Activated CD4-positive, alpha-beta memory T cell treated with anti-CD3 and anti-CD28 coated beads, Interleukin-2, amount 10 ng/mL, durations not matched to agents 7 days and 5 days (primary cell): ENCODE measurements at regions not wholly inside any gene's neighbourhood (a gene's known extent, or its start where the extent isn't known, plus 50 kb on each side); places are given as distances from the start of the nearest gene placed in this dataset.

ENCODE experiments used
- CTCF ChIA-PET: fragments of 350-600 bp; sonication (Branson Sonifier 250); formaldehyde crosslinking; loops from one replicate; lab custom pipeline; 2021; ENCODE audit warnings: antibody characterized with exemption, inconsistent platforms; lab: Charles Lee
- POLR2A ChIA-PET: fragments of 350-600 bp; sonication (Branson Sonifier 250); formaldehyde crosslinking; loops from one replicate; lab custom pipeline; 2021; ENCODE audit warnings: antibody characterized with exemption; lab: Charles Lee
- DNase-seq: peaks from one replicate; pipeline ENCODE4 v3.0.0-alpha.2; 2020
- H3K27ac Mint-ChIP-seq: one replicate; pipeline ENCODE4 v1.8.0; 2021; ENCODE audit warnings: mild to moderate bottlenecking, mixed read lengths
- H3K27me3 Mint-ChIP-seq: one replicate; pipeline ENCODE4 v1.8.0; 2021; ENCODE audit warnings: mixed read lengths
- H3K36me3 Mint-ChIP-seq: one replicate; pipeline ENCODE4 v1.8.0; 2021; ENCODE audit warnings: low read depth, mixed read lengths
- H3K4me1 Mint-ChIP-seq: one replicate; pipeline ENCODE4 v1.8.0; 2021; ENCODE audit warnings: mixed read lengths
- H3K4me3 Mint-ChIP-seq: one replicate; pipeline ENCODE4 v1.8.0; 2021; ENCODE audit warnings: mild to moderate bottlenecking, mixed read lengths
- H3K9me3 Mint-ChIP-seq: one replicate; pipeline ENCODE4 v1.8.0; 2021; ENCODE audit warnings: mixed read lengths

DNA sequence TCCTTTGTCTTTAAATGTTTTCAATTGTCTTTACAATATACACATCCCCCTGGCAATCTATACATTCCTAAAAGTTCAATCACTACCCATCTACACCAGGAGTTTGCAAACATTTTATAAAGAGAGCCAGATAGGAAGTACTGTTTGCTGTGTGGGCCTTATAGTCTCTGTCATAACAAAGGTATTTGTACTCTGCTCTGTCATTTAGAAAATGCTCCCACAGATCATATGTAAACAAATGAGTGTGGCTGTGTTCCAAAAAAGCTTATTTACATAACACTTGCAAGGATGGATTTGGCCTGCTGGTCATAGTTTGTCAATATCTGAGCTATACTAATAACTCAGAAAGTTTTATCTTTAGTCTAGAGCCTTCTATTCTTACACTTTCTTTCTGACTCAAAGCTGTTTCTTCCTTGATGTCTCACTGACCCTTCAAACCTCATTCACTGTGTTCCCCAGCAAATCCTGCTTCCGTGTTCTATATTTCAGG lies 511.9 kb downstream of the GBE1 start:
- no peak for DNase-seq
- no peak overlapping the region for H3K27ac Mint-ChIP-seq
- no peaks in the 10 kb centered on the region for H3K9me3 Mint-ChIP-seq
- ChIA-PET POLR2A (no interaction called here), CTCF (no interaction called here)
- no peaks in the 10 kb centered on the region for H3K36me3 Mint-ChIP-seq
- no peaks in the 10 kb centered on the region for H3K4me1 Mint-ChIP-seq
- no peaks in the 10 kb centered on the region for H3K27me3 Mint-ChIP-seq
- no peak overlapping the region for H3K4me3 Mint-ChIP-seq

DNA sequence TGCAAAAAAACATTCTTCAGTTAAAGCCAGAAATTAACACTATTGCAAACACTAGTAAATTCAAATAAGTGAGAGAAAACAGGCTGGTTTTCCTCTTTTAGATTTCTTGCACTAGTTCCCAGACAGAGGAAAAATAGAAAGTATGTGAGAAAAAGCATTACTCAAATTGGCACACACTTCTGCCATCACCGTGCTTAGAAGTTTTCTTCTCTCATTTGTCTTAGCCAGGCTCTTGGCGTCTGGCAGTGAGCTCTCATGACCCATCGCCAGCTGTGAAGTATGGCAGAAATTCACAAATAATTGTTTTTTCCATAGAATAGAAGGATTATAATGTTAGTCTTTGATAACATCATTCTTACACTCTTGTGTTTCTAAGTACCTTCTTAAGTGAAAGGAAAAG lies 515.9 kb downstream of the GBE1 start:
- CTCF ChIA-PET, result no interaction called here
- no peak for DNase-seq
- Mint-ChIP-seq H3K4me3 (no peak overlapping the region), H3K27me3 (no peaks in the 10 kb centered on the region), H3K4me1 (no peaks in the 10 kb centered on the region), H3K27ac (no peak overlapping the region), H3K36me3 (no peaks in the 10 kb centered on the region), H3K9me3 (no peaks in the 10 kb centered on the region)
- POLR2A ChIA-PET, result no interaction called here

DNA sequence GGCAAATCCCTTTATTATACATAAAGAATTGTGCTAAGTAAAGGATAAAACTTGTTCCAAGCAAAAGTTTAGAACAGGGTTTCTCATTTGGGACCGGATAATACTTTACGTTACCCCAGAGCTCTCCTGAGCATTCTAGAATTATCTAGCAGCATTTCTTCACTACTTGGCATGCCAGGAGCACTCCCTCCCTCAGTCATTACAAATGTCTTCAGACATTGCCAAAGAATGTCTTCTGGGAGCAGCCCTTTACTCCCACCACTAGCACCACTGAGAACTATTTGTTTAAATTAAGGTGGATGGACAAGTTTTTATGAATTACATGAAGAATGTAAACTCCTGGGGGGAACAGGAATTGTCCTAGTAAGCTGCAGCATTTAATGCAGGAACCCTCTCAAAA lies 516.4 kb downstream of the GBE1 start:
- Mint-ChIP-seq H3K4me3 (no peak overlapping the region), H3K36me3 (no peaks in the 10 kb centered on the region), H3K9me3 (no peaks in the 10 kb centered on the region), H3K4me1 (no peaks in the 10 kb centered on the region), H3K27me3 (no peaks in the 10 kb centered on the region), H3K27ac (no peak overlapping the region)
- CTCF ChIA-PET, result no interaction called here
- POLR2A ChIA-PET, result no interaction called here
- DNase-seq, result no peak

DNA sequence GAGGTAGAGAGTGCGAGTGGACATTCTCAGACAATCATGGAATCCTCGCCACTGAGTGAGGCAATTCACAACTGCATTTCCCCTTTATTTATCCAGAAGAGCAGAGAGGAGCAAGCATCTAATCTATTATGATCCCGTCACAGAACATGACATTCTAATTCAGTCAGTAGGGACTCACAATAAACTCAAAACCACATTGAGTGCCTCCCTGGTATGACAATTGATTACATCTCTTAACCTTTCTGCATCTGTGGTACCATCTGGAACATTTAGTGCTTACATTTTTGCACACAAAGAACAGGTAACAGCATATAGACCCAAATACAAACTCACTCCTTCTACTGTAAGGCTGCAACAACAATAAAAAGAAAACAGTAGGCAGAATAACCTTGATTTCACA lies 517.2 kb downstream of the GBE1 start:
- ChIA-PET POLR2A (no interaction called here), CTCF (no interaction called here)
- Mint-ChIP-seq H3K4me3 (no peak overlapping the region), H3K36me3 (no peaks in the 10 kb centered on the region), H3K27ac (no peak overlapping the region), H3K9me3 (no peaks in the 10 kb centered on the region), H3K4me1 (no peaks in the 10 kb centered on the region), H3K27me3 (no peaks in the 10 kb centered on the region)
- DNase-seq, result no peak

DNA sequence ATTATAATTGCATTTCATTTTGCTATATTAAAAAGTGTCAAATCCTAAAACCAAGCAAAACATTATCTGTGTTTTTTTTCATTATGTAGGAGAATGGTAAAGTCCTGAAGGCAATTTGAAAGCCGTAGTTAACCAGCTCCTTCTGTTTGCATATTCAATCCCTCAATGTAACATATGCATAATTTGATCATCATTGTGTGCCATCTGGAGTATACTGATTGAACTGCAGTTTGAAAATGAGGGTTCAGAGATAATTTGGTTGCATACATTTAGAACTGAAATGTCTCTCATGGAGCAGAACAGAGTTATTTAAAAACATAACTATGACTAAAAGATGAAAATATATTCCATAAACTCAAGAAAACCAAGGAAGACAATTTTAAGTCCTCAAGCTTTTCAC lies 518.6 kb downstream of the GBE1 start:
- ChIA-PET CTCF (no interaction called here), POLR2A (no interaction called here)
- no peak for DNase-seq
- Mint-ChIP-seq H3K27ac (no peak overlapping the region), H3K4me3 (no peak overlapping the region), H3K4me1 (no peaks in the 10 kb centered on the region), H3K36me3 (no peaks in the 10 kb centered on the region), H3K9me3 (peaks cover 1% of the 10 kb centered on the region), H3K27me3 (no peaks in the 10 kb centered on the region)

DNA sequence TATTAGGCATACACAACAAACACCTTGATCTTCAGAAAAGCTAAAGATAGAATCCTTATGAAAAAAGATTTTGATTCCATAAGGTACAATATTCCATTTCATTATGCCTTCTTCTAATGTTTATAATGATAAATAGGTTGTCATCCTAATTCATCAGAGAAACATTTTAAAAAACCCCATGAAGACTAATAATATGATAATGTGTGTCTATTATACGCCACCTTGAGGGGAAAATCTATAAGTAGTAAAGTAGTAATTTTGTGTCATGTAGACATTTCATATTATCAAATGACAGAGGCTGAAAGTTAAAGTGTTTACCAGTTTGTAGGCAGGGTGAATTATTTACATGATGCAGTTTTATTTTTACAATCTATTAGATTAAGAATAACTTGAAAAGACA lies 524.3 kb downstream of the GBE1 start:
- Mint-ChIP-seq H3K27me3 (no peaks in the 10 kb centered on the region), H3K9me3 (peaks cover 5% of the 10 kb centered on the region), H3K36me3 (no peaks in the 10 kb centered on the region), H3K4me1 (no peaks in the 10 kb centered on the region), H3K4me3 (no peak overlapping the region), H3K27ac (no peak overlapping the region)
- no peak for DNase-seq
- POLR2A ChIA-PET, result no interaction called here
- CTCF ChIA-PET, result no interaction called here

DNA sequence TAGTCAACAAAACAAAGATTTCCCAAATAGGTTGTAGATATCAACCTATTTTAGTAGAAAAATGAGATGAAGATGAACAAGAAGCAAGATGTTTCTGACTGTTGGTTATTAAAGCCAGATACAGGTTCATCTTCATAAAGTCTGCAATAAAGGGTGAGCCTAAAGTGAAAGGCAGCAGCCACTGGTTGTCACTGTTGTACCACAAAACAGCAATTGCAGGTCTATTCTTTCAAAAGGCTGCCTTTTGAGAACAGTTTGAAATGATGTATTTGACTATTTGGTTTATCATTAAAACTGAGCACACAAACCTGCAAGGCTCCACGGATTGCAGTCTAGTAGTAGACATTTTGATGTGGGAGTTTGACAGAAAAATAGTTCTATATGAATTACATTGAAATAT lies 543.4 kb downstream of the GBE1 start:
- no peaks in the 10 kb centered on the region for H3K36me3 Mint-ChIP-seq
- no peaks in the 10 kb centered on the region for H3K27me3 Mint-ChIP-seq
- H3K9me3 Mint-ChIP-seq, result no peaks in the 10 kb centered on the region
- no peak overlapping the region for H3K27ac Mint-ChIP-seq
- POLR2A ChIA-PET, result no interaction called here
- H3K4me1 Mint-ChIP-seq, result no peaks in the 10 kb centered on the region
- no peak for DNase-seq
- CTCF ChIA-PET, result no interaction called here
- H3K4me3 Mint-ChIP-seq, result no peak overlapping the region

DNA sequence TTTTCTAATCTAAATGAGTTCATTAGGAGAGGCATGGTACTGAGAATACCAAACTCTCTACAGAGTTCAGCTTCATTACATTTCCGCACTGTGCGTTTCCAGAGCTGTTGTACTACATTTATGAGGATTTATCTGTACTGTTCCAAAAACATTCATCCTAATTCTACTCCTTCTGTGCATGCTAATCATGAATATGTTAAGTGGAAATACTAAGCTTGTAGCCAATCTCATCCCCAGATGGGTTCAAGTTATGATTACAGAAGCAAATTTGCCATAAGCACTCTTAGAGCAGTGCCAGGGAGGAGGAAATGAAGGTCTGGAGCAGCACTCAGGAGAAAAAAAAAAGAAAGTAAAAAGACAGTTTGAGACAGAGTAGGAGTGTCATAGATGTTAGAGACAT lies 544.3 kb downstream of the GBE1 start:
- no peaks in the 10 kb centered on the region for H3K27me3 Mint-ChIP-seq
- H3K4me3 Mint-ChIP-seq, result no peak overlapping the region
- ChIA-PET CTCF (no interaction called here), POLR2A (no interaction called here)
- H3K4me1 Mint-ChIP-seq, result no peaks in the 10 kb centered on the region
- H3K36me3 Mint-ChIP-seq, result no peaks in the 10 kb centered on the region
- no peaks in the 10 kb centered on the region for H3K9me3 Mint-ChIP-seq
- no peak for DNase-seq
- no peak overlapping the region for H3K27ac Mint-ChIP-seq

DNA sequence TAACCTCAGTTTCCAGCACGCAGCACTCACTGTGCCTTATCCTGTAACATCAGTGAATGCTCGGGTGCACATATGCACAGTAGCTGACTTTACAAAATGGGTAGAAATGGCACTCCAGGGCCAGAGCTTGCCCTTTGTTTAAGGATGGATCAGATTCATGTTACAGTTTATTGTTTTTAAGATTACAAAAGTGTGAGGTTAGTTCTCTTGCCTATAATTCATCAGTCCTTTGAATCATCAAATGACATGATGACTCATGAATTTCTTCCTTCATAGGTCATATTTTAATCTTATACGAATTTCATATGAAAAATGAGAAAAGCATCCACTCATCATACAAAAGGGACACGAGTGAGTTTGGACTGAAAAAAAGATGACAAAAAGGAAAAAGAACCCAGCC lies 545.3 kb downstream of the GBE1 start:
- Mint-ChIP-seq H3K9me3 (no peaks in the 10 kb centered on the region), H3K27ac (no peak overlapping the region), H3K4me3 (no peak overlapping the region), H3K27me3 (no peaks in the 10 kb centered on the region), H3K36me3 (no peaks in the 10 kb centered on the region), H3K4me1 (no peaks in the 10 kb centered on the region)
- POLR2A ChIA-PET, result no interaction called here
- no peak for DNase-seq
- CTCF ChIA-PET, result no interaction called here

DNA sequence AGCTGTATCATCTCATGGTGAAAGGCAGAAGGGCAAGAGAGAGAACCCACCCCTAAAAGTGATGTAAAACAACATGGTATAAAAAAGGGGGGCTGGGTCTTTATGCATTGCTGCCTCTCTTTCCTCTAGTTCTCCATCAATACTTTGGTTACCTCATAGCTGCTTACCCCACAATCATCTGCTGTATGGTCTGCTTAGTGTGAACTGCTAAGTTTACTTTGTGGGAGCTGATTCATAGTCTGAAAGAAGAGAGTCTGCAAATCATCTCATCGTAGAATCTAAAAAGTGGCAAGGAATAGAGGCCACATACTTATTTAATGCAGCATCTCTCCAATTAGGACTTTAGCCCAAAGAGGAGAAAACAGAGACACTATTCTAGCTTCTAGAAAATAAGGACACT lies 546.8 kb downstream of the GBE1 start:
- POLR2A ChIA-PET, result no interaction called here
- Mint-ChIP-seq H3K27ac (no peak overlapping the region), H3K9me3 (no peaks in the 10 kb centered on the region), H3K4me1 (no peaks in the 10 kb centered on the region), H3K4me3 (no peak overlapping the region), H3K27me3 (no peaks in the 10 kb centered on the region), H3K36me3 (no peaks in the 10 kb centered on the region)
- no peak for DNase-seq
- CTCF ChIA-PET, result no interaction called here

DNA sequence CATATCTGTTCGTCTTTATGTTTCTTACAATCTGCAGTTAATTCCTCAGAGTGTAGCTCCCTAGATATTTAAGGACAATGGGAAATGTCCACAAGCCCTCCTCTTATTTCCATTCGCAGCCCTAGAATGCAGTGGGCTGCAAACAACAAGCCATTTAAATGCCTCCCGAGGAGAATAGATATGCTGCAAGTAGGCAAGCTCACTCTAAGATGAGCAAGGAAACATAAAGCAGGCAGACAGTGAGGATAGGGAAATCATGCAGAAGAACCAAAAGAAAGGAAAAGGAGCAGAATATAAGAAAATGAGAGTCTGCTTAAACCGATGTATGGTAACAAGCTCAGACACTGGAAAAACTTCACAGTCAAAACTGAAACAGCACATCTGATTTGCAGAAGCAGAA lies 561.9 kb downstream of the GBE1 start:
- POLR2A ChIA-PET, result no interaction called here
- Mint-ChIP-seq H3K27me3 (no peaks in the 10 kb centered on the region), H3K9me3 (no peaks in the 10 kb centered on the region), H3K36me3 (no peaks in the 10 kb centered on the region), H3K4me3 (no peak overlapping the region), H3K4me1 (no peaks in the 10 kb centered on the region), H3K27ac (no peak overlapping the region)
- CTCF ChIA-PET, result no interaction called here
- no peak for DNase-seq

DNA sequence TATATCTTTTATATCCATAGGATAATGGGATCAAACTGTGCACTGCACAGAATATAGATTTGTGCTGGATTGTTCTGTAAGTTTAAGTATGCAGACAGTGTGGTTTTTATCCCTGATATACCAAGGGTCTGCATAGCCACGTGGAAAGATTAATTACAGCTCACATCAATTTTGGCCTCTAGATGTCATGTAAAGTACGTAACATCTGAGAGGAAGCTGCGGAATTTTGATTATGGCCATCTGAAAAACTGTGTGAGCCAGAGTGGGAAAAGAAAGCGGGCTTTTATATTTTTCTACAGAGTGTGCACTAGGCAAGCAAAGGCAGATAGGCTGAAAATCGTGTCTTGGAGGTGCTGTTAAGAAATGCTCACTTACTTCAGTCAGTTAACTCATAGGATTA lies 562.7 kb downstream of the GBE1 start:
- Mint-ChIP-seq H3K36me3 (no peaks in the 10 kb centered on the region), H3K27me3 (no peaks in the 10 kb centered on the region), H3K27ac (no peak overlapping the region), H3K9me3 (no peaks in the 10 kb centered on the region), H3K4me1 (no peaks in the 10 kb centered on the region), H3K4me3 (no peak overlapping the region)
- ChIA-PET POLR2A (no interaction called here), CTCF (no interaction called here)
- DNase-seq, result no peak

DNA sequence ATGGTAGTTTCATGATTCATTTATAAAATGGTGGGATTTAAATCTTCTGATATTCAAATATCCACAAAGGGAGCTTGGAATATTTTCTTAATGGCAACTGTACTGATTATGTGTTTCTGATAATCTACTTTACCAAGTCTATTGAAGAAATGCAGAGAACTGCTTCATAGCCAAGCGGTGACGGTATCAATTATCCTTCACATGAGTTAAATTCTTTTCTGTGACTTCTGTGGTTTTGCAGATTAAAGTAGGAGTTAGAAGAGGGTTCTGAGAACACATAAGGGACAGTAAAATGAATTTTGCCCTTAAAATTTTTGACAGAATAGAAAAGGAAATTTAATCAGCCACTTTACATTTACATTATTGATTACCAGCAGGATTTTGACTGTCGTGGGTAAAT lies 563.2 kb downstream of the GBE1 start:
- ChIA-PET POLR2A (no interaction called here), CTCF (no interaction called here)
- no peaks in the 10 kb centered on the region for H3K27me3 Mint-ChIP-seq
- no peaks in the 10 kb centered on the region for H3K36me3 Mint-ChIP-seq
- H3K9me3 Mint-ChIP-seq, result no peaks in the 10 kb centered on the region
- no peaks in the 10 kb centered on the region for H3K4me1 Mint-ChIP-seq
- DNase-seq, result no peak
- H3K27ac Mint-ChIP-seq, result no peak overlapping the region
- no peak overlapping the region for H3K4me3 Mint-ChIP-seq

DNA sequence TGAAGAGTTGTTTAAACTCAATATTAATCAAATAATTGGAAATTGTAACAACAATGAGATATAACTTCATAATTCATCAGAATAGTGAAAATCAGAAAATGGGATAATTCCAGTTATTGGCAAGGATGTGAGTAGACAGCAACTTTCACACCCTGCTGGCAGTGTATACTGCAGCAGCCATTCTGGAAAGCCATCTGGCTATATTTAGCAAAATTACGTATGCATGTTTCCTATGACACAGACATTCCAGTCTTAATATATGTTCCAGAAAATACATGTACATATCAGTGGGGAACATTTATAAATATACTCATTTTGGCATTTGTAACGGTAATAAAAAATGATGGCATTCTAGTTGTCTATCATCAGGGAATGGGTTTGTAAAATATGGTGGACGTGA lies 564.1 kb downstream of the GBE1 start:
- ChIA-PET CTCF (no interaction called here), POLR2A (no interaction called here)
- Mint-ChIP-seq H3K9me3 (no peaks in the 10 kb centered on the region), H3K27me3 (no peaks in the 10 kb centered on the region), H3K27ac (no peak overlapping the region), H3K4me1 (no peaks in the 10 kb centered on the region), H3K4me3 (no peak overlapping the region), H3K36me3 (no peaks in the 10 kb centered on the region)
- DNase-seq, result no peak

DNA sequence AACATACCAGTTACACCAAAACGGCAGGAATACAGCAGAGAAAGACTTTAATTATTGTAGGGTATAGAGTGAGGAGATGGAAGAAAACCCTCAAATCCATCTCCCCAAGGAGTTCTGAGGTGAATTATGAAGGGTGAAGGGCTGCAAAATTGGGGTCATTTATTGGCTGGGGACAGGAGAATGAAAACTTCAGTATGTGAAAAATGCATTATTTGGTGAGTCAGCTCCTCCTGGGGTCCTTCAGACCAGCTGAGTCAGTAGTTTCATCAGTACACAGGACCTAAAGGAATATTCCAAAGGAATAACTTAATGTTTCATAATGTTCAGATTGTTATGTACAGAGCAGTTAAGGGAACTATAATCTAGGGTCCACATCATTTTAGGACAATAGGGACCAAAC lies 566.0 kb downstream of the GBE1 start:
- Mint-ChIP-seq H3K36me3 (no peaks in the 10 kb centered on the region), H3K9me3 (no peaks in the 10 kb centered on the region), H3K4me3 (no peak overlapping the region), H3K27ac (no peak overlapping the region), H3K27me3 (no peaks in the 10 kb centered on the region), H3K4me1 (no peaks in the 10 kb centered on the region)
- ChIA-PET CTCF (no interaction called here), POLR2A (no interaction called here)
- no peak for DNase-seq
